Lung (tissue), 11 donors: ENCODE measurements at regions not wholly inside any gene's neighbourhood (a gene's known extent, or its start where the extent isn't known, plus 50 kb on each side); places are given as distances from the start of the nearest gene placed in this dataset.
A peak's percentile ranks its signal among the peaks of the same experiment; 100 is the strongest.

Experiments used
- ATAC-seq: fragments of 200-7000 bp; cut with Tn5 transposase; one replicate; pipeline ENCODE4 v1.9.1; 2020; ENCODE audit warnings: moderate number of reproducible peaks; ENCODE audit not compliant: insufficient read depth, low FRiP score
- DNase-seq, 3 donors: peaks; one replicate each; pipeline ENCODE4 v3.0.0-alpha.2; 2013 to 2017
- H3K27ac ChIP-seq, 2 donors: one replicate each; pipeline ENCODE4 v1.5.1; 2013; ENCODE audit warnings: mild to moderate bottlenecking in 2 of 2, moderate library complexity in 2 of 2, control low read depth in 1 of 2, inconsistent platforms in 1 of 2, low read depth in 1 of 2, low read length in 1 of 2
- H3K27me3 ChIP-seq, 3 donors: one replicate each; pipeline ENCODE4 v1.5.1; 2013; ENCODE audit warnings: low read length in 2 of 3; ENCODE audit not compliant: control insufficient read depth in 3 of 3, insufficient read depth in 3 of 3
- H3K36me3 ChIP-seq, 4 donors: one replicate each; pipeline ENCODE4 v1.5.1; 2013; ENCODE audit warnings: low read length in 4 of 4, mild to moderate bottlenecking in 1 of 4, moderate library complexity in 1 of 4; ENCODE audit not compliant: control insufficient read depth in 4 of 4, insufficient read depth in 4 of 4
- H3K4me1 ChIP-seq, 5 donors: one replicate each; pipeline ENCODE4 v1.5.1; 2013; ENCODE audit warnings: low read length in 5 of 5, mild to moderate bottlenecking in 2 of 5, moderate library complexity in 1 of 5; ENCODE audit not compliant: control insufficient read depth in 5 of 5, insufficient read depth in 5 of 5
- H3K4me3 ChIP-seq: one replicate; pipeline ENCODE4 v1.5.1; 2013; ENCODE audit warnings: mild to moderate bottlenecking, control low read depth, moderate library complexity
- H3K9ac ChIP-seq, 2 donors: one replicate each; pipeline ENCODE4 v1.5.1; 2013; ENCODE audit warnings: low read length in 2 of 2, control low read depth in 1 of 2; ENCODE audit not compliant: insufficient read depth in 1 of 2
- H3K9me3 ChIP-seq, 4 donors: one replicate each; pipeline ENCODE4 v1.5.1; 2013; ENCODE audit warnings: low read length in 3 of 4, mild to moderate bottlenecking in 1 of 4, moderate library complexity in 1 of 4; ENCODE audit not compliant: control insufficient read depth in 4 of 4, insufficient read depth in 3 of 4
- WGBS, 2 donors: extraction: QIAGEN DNeasy Blood & Tissue Kit; methylation state at CpG; one replicate each; pipeline ENCODE4 v1.1.7; 2013; 5-methylcytosine and 5-hydroxymethylcytosine counted together
- TF ChIP-seq, protein P1 (sequence below): IDR thresholded peaks from 2 replicates; pipeline ENCODE4 v1.5.1; 2012; ENCODE audit warnings: mild to moderate bottlenecking; ENCODE audit errors: control extremely low read depth, extremely low read depth
- donor health status: control.
- donor health status: control.
- donor health status: Bipolar disorder and iron deficiency.
- donor health status: healthy.
- donor health status: DM: yes; HTN: yes; CAD: no.

DNA sequence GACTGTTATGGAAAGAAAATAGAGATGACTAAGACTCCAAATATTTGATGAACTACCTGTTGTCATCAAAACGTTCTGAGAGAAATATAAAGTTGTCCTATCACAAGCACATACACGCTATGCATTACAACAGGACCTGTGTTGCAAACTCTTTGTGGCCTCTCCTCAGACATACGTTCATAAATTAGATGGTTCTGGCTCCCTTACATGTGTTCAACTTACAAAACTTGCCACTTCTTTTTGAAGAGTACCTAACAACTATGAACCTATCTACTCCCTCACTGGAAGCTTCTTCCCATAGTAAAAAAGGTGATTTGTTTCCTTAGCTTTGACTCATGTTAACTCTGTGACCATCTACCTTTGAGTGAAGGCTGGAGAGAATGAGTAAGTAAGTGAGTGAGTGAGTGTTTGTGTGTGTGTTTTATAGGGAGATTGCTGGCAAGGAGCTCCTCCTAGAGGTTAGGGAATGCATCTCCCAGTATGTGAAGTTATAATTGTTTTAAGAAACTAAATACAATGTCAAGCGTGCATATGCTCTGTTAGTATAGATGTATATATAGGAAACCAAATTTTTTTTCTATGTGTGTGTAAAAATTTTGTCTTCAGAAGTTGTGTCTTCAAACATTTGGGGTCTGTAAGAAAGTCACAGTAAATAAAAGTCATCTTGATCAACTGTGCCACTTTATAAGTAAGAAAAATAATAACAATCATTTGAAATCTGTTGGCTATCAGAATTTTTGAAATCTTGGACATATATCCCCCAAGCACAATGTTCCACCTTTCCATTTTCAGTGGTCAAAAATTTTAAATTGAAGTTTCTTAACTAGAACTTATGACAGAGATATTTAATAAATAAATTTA lies 1211.1 kb upstream of the GJE1 start:
- Histone ChIP-seq H3K27ac (no peak overlapping the region), H3K27me3 (no peaks in the 10 kb centered on the region), H3K4me1 (no peaks in the 10 kb centered on the region), H3K4me3 (no peak overlapping the region), H3K9me3 (no peaks in the 10 kb centered on the region), H3K36me3 (no peaks in the 10 kb centered on the region), H3K9ac (no peak overlapping the region)
- ATAC-seq (peak; percentile 52), DNase-seq (peak in 2 of 3 donors; percentile 72 to 75)
- 41 to 49% methylated on average over 4 of the region's 4 CpGs for WGBS, 2 donors
- TF ChIP-seq, protein P1, sequence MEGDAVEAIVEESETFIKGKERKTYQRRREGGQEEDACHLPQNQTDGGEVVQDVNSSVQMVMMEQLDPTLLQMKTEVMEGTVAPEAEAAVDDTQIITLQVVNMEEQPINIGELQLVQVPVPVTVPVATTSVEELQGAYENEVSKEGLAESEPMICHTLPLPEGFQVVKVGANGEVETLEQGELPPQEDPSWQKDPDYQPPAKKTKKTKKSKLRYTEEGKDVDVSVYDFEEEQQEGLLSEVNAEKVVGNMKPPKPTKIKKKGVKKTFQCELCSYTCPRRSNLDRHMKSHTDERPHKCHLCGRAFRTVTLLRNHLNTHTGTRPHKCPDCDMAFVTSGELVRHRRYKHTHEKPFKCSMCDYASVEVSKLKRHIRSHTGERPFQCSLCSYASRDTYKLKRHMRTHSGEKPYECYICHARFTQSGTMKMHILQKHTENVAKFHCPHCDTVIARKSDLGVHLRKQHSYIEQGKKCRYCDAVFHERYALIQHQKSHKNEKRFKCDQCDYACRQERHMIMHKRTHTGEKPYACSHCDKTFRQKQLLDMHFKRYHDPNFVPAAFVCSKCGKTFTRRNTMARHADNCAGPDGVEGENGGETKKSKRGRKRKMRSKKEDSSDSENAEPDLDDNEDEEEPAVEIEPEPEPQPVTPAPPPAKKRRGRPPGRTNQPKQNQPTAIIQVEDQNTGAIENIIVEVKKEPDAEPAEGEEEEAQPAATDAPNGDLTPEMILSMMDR = peak; percentile 26

DNA sequence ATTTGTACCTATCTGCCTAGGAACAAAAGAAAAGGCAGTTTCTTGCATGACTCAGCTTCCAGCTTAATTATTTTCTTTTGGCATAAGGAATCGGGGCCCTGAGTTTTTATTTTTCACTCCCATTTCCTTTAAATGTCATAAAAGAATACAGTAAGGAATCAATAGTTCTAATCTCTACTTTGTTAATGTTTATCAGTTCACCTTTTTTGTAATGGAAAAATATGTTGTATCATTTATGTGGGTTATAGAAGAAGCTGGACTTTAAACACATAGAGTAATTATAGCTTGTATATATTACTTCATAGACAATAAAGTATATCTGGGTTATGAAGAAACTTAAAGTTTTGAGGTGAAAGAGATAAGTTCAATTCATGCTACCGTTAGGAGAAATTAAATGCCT lies 1214.8 kb upstream of the GJE1 start:
- Histone ChIP-seq H3K9me3 (no peaks in the 10 kb centered on the region), H3K27ac (no peak overlapping the region), H3K4me3 (no peak overlapping the region), H3K4me1 (peaks cover 0 to 2% (median 0%) of the 10 kb centered on the region in 5 donors), H3K36me3 (no peaks in the 10 kb centered on the region), H3K9ac (no peak overlapping the region), H3K27me3 (no peaks in the 10 kb centered on the region)
- ATAC-seq (no peak), DNase-seq (no peak)
- 81 to 89% methylated on average over 2 of the region's 2 CpGs for WGBS, 2 donors
- TF ChIP-seq, protein P1 = no peak

DNA sequence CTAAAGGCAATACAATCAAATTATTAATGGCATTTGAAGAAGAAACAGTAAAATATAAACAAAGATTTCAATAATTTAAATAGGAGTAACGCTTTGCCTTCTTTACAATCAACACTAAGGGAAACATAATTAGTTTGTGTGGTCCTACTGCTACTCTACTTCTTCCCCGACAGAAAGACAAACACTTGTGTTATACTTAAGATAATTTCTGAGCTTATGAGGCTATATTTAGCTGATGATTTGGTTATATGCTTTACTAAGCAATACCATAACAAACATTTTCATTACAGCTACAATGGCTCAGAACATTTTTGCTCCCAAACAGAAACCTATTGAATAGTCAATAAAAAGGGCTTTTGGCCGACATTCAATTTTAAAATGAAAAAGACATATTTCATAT lies 1217.2 kb upstream of the GJE1 start:
- DNase-seq (no peak), ATAC-seq (no peak)
- H3K27me3 ChIP-seq = no peaks in the 10 kb centered on the region
- no peaks in the 10 kb centered on the region for H3K36me3 ChIP-seq
- peak overlapping the region in 1 of 2 donors; percentile 33 for H3K27ac ChIP-seq
- H3K9ac ChIP-seq = no peak overlapping the region
- H3K9me3 ChIP-seq = no peaks in the 10 kb centered on the region
- H3K4me3 ChIP-seq = no peak overlapping the region
- peaks cover 0 to 2% (median 0%) of the 10 kb centered on the region in 5 donors for H3K4me1 ChIP-seq
- TF ChIP-seq, protein P1 = no peak
- WGBS, 2 donors = 64 to 76% methylated on average over 3 of the region's 3 CpGs
